ENCODE measurements at regions not wholly inside any gene's neighbourhood (a gene's known extent, or its start where the extent isn't known, plus 50 kb on each side); places are given as distances from the start of the nearest gene placed in this dataset.

DNA sequence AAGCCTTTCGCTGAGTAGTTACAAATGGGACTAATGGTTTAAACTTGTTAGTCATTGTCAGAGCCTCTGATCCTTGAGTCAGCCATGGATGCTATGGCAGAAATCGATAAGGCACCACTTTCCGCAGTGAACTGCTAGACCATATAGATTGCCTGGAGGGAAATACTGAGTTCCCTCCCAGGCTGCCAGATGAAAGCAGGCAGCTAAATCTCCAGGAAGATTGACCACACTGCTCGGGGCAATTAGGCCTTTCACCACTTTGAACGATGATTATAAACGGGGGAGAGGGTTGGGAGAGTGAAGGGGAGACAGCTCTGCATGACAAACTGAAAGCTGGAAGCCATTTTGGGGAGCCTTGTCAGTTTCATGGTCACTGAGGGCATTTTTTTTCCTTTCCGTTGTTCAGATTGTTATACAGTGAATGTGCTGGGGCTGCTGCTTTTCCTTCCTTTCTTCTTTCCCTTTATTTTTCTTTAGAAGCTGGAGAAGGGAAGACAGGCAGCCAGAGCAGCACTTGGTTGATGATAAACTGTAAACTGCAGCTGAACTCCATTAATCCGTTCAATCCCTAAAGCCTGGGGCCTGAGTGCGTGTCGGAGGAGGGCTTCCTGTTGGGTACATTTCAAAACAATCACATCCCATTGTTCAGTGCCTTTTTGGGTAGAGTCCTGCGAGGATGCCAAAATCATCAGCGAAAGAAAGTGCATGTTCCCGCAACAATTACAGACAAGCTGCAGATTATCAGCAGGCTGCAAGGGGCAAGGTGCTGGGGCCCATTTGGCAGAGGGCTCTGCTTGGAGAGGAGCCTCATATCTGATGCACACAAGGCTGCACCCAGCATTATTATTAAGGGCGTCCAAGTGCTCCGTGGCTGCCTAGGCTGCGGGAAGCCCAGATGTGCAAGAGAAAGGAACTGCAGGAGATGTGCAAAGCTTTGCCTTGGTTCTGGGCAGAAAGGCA, 308.4 kb downstream of the PSAT1 start:
- DNase-seq = no peak

DNA sequence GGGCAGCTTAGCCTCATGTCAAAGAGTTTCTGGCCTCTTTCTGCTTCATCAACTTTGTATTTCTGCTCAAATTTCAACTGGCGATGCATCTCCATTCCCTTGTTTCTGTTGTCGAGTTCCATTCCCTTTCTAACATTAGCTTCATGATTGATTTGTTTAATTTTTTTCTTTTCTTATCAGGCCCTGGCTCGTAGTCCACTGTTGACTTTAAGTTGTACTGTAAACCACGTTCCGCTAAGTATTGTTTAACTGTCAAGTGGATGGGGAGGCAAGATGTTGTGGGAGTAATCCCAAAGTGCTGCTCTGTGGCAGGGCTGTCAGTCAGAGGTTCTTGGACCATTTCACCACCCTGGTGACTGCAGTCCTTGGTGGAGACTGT, 309.1 kb downstream of the PSAT1 start:
- no peak for DNase-seq

DNA sequence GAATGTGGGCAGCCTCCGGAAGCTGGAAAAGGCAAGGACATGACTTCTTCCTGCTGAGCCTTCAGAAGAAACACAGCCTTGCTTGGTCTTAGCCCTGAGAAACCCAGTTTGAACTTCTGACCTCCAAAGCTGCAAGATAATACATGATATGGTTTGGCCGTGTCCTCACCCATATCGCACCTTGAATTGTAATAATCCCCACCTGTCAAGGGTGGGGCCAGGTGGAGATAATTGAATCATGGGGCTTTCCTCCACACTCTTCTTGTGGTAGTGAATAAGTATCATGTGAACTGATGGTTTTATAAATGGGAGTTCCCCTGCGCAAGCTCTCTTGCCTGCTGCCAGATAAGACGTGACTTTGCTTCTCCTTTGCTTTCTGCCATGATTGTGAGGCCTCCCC, 310.9 kb downstream of the PSAT1 start:
- DNase-seq = no peak

DNA sequence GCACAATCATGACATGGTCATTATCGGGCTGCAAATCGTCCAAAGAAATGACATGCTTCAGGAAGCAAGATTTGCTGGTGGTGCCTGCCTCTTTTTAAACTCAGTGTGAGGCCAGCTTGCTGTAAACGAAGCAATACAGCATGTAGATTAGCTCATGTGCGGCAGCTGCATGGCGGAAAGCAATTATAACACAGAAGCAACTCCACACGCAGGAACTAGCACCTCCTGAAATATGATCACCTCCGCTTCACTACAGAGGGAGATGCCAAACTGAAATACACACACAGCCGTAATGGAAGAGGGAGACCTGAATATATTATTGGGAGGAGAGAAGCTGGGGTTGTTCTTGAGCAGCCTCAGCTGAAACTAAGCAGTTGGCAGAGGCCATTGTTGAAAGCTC, 312.5 kb downstream of the PSAT1 start:
- no peak for DNase-seq

DNA sequence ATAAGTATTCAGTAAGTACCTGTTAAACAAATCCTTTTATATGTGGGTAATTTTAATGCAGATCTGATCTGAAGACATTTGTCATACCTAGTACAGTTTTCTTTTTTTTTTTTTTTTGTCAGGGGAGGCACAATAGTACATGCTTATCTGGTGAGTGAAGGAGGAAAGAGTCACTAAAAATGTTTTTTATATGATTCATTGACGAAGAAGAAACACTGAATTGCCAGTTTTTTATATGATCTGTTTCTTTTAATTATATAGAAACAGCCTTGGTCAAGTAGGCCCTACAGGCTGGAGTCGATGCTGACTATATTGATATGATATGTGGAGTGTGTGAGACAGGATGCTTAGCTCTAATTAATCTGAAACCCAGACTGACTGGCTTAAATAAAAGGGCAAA, 315.2 kb downstream of the PSAT1 start:
- no peak for DNase-seq

DNA sequence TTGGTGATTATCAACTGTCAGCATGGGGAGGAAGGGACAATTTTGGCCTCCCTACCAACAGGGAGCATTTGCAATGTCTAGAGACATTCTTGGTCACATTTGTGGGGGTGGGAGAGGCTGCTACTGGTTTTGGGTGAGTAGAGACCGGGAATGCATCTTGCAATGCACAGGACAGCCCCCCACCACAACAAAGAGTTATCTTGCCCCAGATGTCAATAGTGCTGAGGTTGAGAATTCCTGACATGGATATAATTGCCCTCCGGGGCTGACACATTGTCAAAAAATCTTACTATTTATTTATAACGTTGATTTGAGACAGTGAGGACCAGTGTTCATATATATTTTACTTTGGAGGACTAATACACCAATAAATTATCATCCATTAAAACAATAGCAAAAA, 316.1 kb downstream of the PSAT1 start:
- no peak for DNase-seq

DNA sequence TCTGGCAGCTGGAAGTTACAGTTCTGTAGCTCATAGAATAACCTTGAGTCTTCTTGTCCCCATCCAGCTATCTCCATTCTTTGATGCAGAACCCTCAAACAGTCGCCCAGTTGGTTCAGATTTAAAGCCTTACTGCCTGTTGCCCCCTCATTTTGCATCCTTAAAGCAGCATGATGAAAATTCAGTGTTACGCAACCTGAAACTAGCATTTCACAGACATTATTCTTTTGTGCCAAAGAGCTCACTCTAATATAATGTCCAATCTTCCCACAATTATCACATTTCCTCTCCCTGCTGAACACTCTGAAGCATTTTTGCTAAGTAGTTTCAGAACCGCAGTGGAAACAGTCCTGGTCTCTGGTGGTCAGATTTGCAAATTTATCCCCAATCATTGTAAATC, 318.0 kb downstream of the PSAT1 start:
- no peak for DNase-seq

DNA sequence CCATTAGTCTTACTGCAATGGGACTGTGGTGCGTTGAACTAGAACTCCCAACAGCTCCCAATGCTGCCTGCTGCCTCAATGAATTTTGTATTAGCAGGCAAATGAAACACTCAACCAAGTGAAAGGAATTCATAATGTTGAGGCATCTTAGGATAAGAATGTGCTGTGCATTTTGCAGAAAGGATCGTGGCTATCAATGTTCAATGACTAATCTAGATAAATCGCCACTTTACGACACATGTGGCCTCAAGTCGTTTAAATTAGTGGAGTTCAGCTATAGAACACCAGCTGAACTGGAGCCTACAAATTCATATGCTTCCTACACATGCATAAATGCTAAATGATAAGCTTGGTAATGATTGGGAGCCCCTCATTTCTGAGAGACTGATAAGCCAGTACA, 318.4 kb downstream of the PSAT1 start:
- DNase-seq = no peak

DNA sequence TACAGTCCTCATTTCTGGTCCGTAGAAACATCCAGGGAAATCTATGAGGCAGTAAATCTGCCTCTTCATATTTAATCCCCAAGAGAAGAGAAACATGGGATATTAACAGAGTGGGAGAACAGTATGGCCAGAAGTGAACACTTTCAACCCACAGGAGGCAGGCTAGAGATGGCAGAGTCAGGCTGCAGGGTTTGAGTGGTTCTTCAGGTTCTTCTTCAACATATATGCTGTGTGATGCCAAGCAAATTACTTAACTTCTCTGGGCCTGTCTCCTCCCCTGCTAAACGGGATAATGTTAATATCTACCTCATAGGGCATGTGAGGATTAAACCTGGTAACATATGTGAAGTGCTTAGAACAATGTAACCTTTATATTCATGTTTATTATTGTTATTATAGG, 321.8 kb downstream of the PSAT1 start:
- no peak for DNase-seq

DNA sequence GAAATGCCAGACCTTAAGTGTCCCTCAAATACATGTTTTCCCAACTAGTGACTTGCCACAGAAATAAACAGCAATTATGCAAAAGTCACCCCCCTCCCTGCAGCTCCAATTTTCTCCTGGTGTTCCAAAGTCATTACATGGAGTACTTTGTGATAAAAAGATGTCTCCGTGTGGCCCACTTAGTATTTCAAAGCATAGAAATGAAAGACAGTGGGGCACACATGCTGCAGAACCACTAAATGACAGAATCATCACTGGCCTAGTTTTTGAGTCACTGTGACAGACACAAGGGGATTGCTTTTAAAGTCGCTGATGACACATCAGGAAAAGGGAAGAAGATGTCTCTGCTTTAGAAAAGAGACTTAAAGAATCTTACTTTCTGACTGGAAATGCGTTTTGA, 323.4 kb downstream of the PSAT1 start:
- no peak for DNase-seq

DNA sequence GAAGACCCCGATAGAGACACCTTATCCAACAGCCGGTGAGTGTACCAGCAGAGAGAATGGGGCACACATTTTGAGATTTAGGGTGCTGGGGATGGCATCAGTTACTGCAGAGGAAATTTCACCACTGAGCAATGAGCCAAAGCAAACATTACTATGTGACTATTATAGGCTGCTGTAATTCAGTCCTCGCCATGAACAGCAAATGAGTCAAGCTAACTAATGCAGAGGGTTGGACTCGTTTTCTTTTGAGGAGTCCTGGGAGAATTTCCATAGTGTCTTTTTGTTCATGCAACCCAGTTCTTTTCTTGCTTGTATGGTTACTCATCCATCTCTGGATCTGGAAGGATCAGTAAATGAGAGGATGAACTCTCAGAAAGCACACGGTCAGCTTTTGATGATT, 323.8 kb downstream of the PSAT1 start:
- no peak for DNase-seq

DNA sequence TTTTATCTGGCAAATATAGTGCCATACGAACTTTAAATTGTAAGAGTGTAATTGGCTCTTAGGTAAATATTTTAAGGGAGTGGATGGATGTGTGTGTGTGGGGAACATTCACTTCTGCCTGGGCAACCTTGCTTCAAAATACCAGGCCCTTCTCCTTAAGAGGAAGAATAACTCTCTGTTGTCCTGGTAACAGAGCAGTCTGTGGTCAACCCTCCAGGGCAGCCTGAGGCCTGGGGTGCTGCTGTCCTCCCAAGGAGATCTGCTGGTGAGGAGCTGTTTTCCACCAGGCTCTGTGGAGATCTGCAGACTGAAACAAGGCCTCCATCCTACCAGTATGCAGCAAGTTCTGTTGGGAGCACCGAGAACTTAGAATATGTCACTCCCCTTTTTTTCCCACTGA, 325.2 kb downstream of the PSAT1 start:
- DNase-seq = no peak

DNA sequence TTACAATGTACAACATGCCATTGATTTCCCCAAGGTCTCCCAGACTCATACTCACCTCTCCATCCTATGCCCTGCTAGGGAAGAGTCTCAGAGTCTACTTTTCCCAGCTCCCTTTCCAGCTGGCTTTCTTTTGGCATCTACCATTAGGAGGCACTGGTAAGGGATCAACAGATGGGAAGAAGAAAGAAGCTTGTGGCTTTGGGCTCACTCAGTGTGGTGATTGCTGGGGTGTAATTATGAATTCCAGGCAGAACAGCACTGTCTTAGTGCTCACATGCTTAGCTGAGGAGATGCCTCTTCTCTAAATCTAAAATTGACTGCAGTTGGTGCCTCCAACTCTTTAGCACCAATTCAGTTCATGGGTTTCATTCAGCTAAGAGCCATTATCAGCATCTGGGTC, 330.0 kb downstream of the PSAT1 start:
- peak; percentile 31 for DNase-seq

DNA sequence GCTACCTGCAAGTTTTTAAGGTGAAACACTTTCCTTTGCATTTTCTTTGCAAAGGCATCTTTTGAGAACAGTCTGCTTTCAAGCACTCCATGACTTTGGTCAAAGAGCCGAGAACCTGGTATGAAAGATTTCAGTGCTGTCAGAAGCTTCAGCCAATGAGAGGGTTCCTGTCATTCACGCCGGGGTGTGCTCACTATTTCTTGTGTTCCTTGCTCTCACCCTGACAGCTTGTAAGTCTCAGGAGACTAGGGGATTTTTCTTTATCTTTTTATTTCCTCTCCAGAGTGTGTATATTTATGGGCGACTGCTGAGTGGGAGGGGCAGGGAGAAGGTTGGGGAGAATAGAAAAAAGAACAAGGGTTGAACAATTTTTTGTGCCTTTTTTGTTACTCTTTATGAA, 334.0 kb downstream of the PSAT1 start:
- no peak for DNase-seq

DNA sequence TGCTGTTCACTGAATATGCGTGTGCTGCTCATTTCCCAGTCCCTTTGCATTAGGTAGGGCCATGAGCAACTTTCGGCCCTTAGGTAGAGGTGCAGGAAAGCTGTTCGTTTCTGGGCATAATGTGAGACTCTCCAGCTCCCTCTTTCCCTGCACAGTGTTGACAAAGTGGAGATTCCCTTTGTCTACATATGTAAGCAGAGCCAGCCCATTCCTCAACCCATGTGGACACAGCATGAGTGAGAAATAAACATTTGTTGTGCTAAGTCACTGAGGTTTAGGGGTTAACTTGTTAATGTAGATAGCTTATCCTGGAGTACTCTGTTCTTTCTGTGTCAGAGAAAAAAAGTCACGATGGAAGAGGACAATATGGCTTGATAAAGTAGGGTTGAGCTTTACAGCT, 343.8 kb downstream of the PSAT1 start:
- no peak for DNase-seq

DNA sequence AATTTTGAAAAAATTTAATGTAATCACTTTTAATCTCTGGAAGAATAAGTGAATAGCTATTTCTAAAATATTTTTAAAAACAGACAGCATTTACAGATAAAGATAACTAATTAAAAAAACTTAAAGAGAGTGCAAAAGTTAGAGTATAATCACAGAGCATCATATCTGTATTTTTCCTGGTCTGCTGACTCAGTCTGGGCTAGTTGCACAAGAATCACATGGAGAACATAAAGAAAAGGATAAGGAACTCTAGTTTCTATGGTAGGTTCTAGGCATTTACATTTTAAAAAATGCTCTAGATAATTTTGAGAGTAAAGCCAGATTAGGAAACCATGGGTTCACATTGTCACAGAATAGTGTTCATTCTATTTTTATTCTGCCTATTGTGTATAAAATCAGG, 347.4 kb downstream of the PSAT1 start:
- DNase-seq = no peak

DNA sequence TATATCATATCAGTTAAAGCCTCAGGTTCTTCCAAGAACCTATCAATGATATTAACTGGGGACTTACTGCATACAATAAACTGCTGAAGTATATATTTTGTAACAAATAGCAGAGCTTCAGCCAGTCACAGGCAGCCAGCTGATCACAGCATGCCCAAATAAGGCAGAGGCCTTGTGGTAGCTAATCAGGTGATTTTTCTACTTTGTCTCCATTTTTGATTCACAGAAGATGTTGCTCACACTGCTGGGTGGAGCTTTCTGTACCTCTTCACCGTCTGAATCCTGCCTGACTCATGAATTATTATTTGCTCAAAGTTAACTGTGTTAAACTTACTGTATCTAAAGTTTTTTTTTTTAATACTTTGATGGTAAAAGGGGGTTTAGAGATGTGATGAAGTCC, 357.4 kb downstream of the PSAT1 start:
- no peak for DNase-seq

DNA sequence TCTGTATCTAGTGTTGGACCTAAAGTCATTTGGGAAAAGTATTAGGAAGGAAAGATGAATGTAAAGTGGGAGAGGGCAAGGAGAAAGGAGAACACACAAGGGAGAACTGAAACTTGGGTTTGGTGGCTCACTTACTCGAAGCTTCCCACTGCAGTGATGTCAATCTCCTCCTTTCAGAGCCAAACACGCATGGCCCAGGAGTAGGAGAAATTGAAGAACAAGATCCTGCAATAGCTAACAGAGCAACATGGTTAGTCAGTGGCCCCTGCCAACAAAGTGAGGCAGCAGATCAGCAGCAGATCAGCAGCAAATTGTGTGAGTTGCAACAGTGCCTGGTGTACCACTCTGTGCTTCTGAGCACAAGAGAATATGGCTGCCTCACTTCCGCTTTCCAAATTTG, 366.4 kb downstream of the PSAT1 start:
- DNase-seq = no peak

DNA sequence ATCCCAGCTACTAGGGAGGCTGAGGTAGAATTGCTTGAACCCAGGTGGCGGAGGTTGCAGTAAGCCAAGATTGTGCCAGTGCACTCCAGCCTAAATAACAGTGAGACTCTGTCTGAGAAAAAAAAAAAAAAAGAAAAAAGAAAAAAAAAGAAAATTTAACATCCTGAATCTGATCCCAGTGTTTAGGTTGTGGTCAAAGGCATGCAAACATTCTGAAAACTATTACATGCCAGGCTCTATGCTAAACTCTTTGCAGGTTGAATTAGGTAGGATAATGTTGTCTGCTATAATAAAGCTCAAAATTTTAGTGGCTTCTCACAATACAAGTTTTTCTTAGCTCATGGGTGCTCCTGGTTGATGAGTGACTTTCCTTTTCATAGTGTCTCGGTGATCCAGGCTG, 367.4 kb downstream of the PSAT1 start:
- DNase-seq = no peak

DNA sequence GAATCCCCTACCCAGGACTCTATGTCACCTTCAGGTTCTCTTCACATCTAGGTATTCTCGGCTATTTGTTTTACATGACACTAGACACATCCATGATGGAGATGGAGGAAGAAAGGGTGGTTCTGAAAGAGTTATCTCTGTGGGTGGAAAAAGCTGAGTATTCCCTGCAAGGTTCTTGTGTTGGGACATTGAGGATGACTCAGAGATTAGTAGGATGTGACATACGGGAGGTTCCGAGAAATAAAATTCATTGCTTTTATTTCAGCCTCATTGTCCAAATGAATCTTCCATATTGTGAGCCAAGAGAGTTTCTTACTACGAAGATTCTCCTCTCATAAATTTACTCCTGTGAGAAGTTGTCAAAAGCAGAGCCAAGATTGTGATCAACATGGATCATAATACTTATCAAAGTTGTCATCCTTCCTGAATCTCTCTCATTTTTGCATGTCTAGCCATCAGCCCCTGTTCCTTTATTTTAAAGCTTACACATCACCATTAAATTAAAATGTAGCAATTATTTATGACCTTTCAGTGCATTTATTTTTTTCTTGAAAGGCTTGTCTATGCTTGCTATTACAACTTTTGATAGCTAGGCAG, 370.0 kb downstream of the PSAT1 start:
- no peak for DNase-seq

DNA sequence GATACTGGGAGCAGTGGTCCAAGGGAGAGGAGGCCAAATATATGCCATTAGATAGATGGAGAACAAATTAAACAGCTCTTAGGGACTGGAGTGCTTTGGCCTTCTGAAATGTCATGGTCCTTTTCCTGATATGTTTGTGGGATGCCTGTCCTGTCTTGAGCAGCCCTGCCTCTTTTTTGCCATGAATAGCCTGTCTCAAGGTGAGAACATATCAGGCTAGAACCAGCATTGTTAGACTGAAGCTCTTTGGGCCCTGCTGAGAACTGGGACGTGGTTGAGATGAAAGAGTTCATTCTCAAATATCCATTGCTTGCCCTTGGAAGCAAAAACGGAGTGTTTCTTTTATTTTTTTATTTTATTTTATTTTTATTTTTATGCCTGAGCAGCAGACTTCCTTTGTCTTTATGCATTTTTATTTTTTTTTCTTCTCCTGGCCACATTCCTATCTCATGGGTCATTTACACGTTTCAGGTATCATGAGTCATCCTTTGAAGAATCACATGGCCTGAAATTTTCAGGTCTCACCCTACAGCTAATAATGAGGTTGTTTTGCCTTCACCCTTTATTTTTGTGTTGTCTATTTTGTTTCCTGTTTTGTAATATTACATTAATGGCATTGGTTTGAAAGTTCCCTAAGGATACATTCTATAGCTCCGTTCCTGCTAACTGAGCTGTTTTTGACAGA, 371.4 kb downstream of the PSAT1 start:
- DNase-seq = no peak

DNA sequence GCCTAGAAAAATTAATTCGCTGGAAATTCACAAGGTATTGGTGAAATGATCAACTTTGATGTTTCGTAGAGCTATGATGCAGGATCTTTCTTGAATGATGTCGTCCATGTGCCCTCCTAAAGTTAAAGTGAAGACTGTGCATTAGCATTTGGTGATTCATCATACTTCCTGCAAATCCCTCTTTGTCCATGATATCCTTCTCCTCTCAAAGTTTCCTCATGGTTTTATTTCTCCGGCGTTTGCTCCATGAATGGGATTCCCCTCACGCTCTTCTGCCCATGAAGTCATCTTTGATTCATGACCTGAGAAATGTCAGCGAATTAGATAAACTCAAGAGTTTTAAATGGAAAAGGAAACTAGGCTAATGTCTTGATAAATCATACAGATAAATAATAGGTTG, 372.7 kb downstream of the PSAT1 start:
- DNase-seq = no peak

DNA sequence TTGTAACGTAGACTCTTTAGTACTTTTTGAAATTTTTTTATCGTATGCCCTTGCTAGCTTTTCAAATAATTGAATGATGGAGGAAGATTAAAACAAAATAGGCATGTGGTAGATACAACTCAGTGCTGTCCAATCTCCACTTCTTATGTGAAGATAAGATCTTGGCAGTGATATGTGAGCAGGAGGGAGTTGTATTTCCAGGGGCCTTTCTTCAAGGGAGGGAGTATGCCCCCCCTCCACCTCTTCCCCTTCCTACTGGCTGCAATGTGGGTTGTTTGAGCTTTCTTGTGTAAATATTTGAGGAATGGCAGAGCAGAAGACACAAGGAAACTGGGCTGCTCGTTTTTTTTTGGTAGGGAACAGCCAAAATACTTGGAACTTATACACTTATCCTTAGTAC, 374.9 kb downstream of the PSAT1 start:
- DNase-seq = no peak

DNA sequence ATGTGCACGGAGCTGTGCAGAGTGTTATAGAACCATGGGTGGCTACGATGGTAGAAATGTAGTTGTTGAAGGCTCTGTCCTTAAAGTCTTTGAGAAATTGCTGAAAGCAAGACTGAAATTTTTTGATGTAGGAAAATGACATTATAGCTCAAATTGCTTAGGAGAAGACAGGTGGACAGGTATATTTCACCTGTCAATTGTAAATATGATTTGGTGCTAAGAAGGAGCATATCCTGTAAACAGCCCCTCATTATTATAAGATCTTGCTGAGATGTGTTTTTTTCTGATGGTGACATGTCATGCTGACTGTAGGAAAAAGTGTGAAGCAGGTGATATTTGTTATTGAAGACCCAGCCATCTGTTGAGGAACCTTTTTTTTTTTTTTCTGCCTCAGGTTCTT, 377.9 kb downstream of the PSAT1 start:
- no peak for DNase-seq
